Nephron progenitor cell (in vitro differentiated cells): ENCODE measurements at regions not wholly inside any gene's neighbourhood (a gene's known extent, or its start where the extent isn't known, plus 50 kb on each side); places are given as distances from the start of the nearest gene placed in this dataset.

Source experiments
- DNase-seq: peaks from one replicate; pipeline ENCODE4 v3.0.0; 2021
- H3K27ac Mint-ChIP-seq: 2 replicates; pipeline ENCODE4 v1.8.0; 2021; ENCODE audit warnings: mild to moderate bottlenecking, moderate library complexity, mixed read lengths
- H3K27me3 Mint-ChIP-seq: 2 replicates; pipeline ENCODE4 v1.8.0; 2021; ENCODE audit warnings: mild to moderate bottlenecking, low read depth, mixed read lengths; ENCODE audit not compliant: poor library complexity
- H3K36me3 Mint-ChIP-seq: 2 replicates; pipeline ENCODE4 v1.8.0; 2021; ENCODE audit warnings: low read depth, mixed read lengths
- H3K4me1 Mint-ChIP-seq: 2 replicates; pipeline ENCODE4 v1.8.0; 2021; ENCODE audit warnings: mixed read lengths
- H3K4me3 Mint-ChIP-seq: 2 replicates; pipeline ENCODE4 v1.8.0; 2021; ENCODE audit warnings: mild to moderate bottlenecking, moderate library complexity, mixed read lengths
- H3K9me3 Mint-ChIP-seq: 2 replicates; pipeline ENCODE4 v1.8.0; 2021; ENCODE audit warnings: mild to moderate bottlenecking, moderate library complexity, mixed read lengths
- TF ChIP-seq, protein P1 (sequence below): fragments of 200-600 bp; sonication (generic); IDR thresholded peaks from 2 replicates; pipeline ENCODE4 v1.5.0; 2021; ENCODE audit warnings: antibody characterized with exemption

DNA sequence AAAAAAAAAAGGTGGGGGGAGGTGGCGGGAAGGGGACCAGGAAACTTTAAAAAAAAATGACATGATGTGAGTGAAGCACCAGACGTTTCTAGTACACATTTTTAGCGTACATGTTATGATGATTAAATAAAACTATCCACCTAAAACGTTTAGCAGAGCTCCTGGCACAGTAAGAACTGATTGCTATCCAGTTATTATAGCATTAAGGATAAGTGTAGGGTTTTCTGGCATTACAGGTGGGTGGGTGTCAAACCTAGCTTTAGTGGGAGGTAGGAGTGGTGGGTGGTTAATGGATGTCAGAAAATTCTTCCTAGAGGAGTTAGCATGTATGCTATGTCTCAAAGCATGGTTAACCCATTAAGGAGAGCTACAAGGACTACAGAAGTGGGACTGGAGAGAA is 2329.5 kb downstream of the MAT2B start:
- Mint-ChIP-seq H3K27ac (no peak overlapping the region), H3K4me1 (no peaks in the 10 kb centered on the region), H3K4me3 (no peak overlapping the region), H3K27me3 (no peaks in the 10 kb centered on the region), H3K36me3 (no peaks in the 10 kb centered on the region), H3K9me3 (no peaks in the 10 kb centered on the region)
- TF ChIP-seq, protein P1, sequence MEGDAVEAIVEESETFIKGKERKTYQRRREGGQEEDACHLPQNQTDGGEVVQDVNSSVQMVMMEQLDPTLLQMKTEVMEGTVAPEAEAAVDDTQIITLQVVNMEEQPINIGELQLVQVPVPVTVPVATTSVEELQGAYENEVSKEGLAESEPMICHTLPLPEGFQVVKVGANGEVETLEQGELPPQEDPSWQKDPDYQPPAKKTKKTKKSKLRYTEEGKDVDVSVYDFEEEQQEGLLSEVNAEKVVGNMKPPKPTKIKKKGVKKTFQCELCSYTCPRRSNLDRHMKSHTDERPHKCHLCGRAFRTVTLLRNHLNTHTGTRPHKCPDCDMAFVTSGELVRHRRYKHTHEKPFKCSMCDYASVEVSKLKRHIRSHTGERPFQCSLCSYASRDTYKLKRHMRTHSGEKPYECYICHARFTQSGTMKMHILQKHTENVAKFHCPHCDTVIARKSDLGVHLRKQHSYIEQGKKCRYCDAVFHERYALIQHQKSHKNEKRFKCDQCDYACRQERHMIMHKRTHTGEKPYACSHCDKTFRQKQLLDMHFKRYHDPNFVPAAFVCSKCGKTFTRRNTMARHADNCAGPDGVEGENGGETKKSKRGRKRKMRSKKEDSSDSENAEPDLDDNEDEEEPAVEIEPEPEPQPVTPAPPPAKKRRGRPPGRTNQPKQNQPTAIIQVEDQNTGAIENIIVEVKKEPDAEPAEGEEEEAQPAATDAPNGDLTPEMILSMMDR, result no peak
- no peak for DNase-seq

DNA sequence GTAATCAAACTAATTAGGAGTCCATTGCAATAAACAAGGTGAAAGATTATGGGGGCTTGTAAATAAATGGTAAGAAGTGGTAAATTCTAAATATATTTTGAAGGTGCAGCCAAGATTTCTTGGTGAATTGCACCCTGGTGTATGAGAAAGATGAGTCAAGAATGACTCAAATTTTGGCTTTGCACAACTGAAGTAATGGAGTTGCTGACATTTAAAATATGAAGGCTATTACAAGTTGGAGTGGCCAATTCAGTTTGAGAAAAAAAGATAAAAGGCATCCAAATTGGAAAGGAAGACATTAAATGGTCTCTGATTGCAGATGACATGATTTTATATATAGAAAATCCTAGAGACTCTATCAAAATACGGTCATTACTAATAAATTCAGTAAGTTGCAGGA is 2330.6 kb downstream of the MAT2B start:
- DNase-seq, result no peak
- no peak overlapping the region for H3K27ac Mint-ChIP-seq
- no peaks in the 10 kb centered on the region for H3K36me3 Mint-ChIP-seq
- TF ChIP-seq, protein P1, result no peak
- H3K4me1 Mint-ChIP-seq, result no peaks in the 10 kb centered on the region
- no peak overlapping the region for H3K4me3 Mint-ChIP-seq
- no peaks in the 10 kb centered on the region for H3K9me3 Mint-ChIP-seq
- H3K27me3 Mint-ChIP-seq, result no peaks in the 10 kb centered on the region

DNA sequence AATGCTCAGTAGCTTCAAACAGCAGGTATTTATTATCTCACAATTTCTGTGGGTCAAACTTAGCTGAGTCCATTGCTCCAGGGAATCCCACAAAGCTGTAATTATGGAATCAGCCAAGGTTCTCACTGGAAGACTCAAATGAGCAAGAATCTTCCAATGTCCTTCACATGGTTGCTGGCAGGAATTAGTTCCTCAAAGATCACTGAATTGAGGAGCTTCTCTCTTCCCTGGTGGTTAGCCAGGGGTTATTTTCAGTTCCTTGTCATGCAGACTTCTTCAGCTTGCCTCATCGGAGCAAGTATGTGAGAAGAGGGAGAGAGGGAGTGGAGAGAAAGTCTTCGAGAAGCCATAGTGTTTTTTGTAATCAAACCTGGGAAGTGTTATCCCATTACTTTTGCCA is 2331.9 kb downstream of the MAT2B start:
- Mint-ChIP-seq H3K27me3 (no peaks in the 10 kb centered on the region), H3K36me3 (no peaks in the 10 kb centered on the region), H3K27ac (no peak overlapping the region), H3K4me1 (no peaks in the 10 kb centered on the region), H3K4me3 (no peak overlapping the region), H3K9me3 (no peaks in the 10 kb centered on the region)
- TF ChIP-seq, protein P1, result no peak
- DNase-seq, result no peak

DNA sequence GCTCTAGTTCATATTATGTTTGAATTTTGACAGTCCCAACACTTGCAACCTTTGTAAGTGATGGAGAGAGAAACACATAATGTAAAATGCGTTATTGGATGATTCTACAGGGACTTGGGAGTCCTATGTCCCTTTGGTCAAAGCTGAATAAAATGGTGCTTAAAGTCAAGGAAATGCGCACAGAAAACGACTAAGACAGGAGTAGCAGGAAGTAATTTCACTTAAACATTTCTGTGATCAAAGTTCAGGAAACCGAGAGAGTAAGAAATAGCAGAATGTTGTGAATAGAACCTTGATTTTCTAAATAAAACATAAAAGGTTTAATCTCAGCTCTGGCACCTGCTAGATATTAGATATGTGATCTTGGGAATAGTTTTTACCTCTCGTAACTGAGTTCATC is 2339.2 kb downstream of the MAT2B start:
- Mint-ChIP-seq H3K9me3 (no peaks in the 10 kb centered on the region), H3K4me3 (no peak overlapping the region), H3K27ac (no peak overlapping the region), H3K4me1 (no peaks in the 10 kb centered on the region), H3K27me3 (no peaks in the 10 kb centered on the region), H3K36me3 (no peaks in the 10 kb centered on the region)
- DNase-seq, result no peak
- TF ChIP-seq, protein P1, result no peak

DNA sequence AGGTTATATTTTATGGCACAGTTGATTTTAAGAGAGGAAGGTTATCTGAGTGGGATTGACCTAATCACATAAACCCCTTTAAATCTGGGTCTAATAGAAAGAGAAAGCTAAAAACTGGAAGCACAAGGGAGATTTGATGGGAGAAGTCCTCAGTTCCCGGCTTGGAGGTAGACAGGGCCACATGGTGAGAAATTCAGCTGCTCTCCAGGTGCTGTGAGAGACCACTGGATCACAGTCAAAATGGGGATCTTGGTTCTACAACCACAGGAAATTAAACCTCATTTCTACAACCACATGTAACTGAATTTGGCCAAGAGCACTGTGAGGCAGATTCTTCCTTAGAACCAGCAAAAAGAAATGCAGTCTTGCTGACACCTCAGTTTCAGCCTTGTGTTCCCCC is 2352.7 kb downstream of the MAT2B start:
- Mint-ChIP-seq H3K27ac (no peak overlapping the region), H3K4me3 (no peak overlapping the region), H3K27me3 (peaks cover 4% of the 10 kb centered on the region), H3K36me3 (no peaks in the 10 kb centered on the region), H3K4me1 (no peaks in the 10 kb centered on the region), H3K9me3 (no peaks in the 10 kb centered on the region)
- TF ChIP-seq, protein P1, result no peak
- no peak for DNase-seq

DNA sequence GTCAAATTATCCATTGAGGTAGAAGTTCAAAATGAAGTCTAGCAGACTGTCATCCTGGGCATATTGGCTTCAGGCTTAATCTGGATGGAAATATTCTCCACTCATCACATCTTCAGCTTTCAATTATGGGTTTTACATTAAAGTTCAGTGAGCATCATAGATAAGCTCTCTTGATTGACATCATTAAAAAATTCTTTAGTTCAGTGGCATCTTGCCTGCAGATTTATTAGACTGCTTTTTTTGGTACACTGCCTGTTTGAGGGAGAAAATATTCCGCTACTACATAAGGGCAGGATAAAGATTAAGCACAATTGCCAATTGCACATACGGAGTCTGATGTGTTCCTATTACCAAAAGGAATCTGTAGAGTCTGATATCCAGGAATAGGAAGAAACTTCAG is 2353.8 kb downstream of the MAT2B start:
- no peaks in the 10 kb centered on the region for H3K9me3 Mint-ChIP-seq
- no peak overlapping the region for H3K27ac Mint-ChIP-seq
- H3K4me3 Mint-ChIP-seq, result no peak overlapping the region
- TF ChIP-seq, protein P1, result no peak
- H3K36me3 Mint-ChIP-seq, result no peaks in the 10 kb centered on the region
- peaks cover 4% of the 10 kb centered on the region for H3K27me3 Mint-ChIP-seq
- no peak for DNase-seq
- no peaks in the 10 kb centered on the region for H3K4me1 Mint-ChIP-seq
